Lower leg skin (tissue), 3 donors: ENCODE measurements at regions not wholly inside any gene's neighbourhood (a gene's known extent, or its start where the extent isn't known, plus 50 kb on each side); places are given as distances from the start of the nearest gene placed in this dataset.
"Not testable (repeated sequence)": the region's sequence is repeated elsewhere in the genome, so short reads cannot be mapped to it uniquely, and the experiment has no call there.

Source experiments
- CTCF ChIP-seq, 3 donors: fragments of 450-650 bp; IDR thresholded peaks; one replicate each; pipeline ENCODE4 v1.5.1; 2016; ENCODE audit warnings: antibody characterized with exemption in 3 of 3, mild to moderate bottlenecking in 3 of 3, moderate library complexity in 2 of 3
- POLR2A ChIP-seq, 2 donors: fragments of 450-650 bp; IDR thresholded peaks; one replicate each; pipeline ENCODE4 v1.6.1; 2016 to 2017; ENCODE audit warnings: antibody characterized with exemption in 2 of 2, mild to moderate bottlenecking in 1 of 2, moderate library complexity in 1 of 2

- TF ChIP-seq CTCF, POLR2A (IDR thresholded peaks at IDR 0.05): not testable (repeated sequence)
These were observed 165.2 kb downstream of the POTEH start for GRCh38 chr22:15854978-15855377.
